Activated B cell treated with CpG ODN at 0.5 μM for 24 hours (primary cell): ENCODE measurements at regions not wholly inside any gene's neighbourhood (a gene's known extent, or its start where the extent isn't known, plus 50 kb on each side); places are given as distances from the start of the nearest gene placed in this dataset.

Experiments used
- ATAC-seq: fragments of 200-7000 bp; cut with Tn5 transposase; one replicate; pipeline ENCODE4 v1.10.0; 2021; ENCODE audit warnings: low read depth, mild to moderate bottlenecking, moderate library complexity
- CTCF ChIA-PET: fragments of 350-600 bp; sonication (Branson Sonifier 250); formaldehyde crosslinking; loops from one replicate; lab custom pipeline; 2021; ENCODE audit warnings: antibody characterized with exemption; lab: Charles Lee
- POLR2A ChIA-PET: fragments of 350-600 bp; sonication (Branson Sonifier 250); formaldehyde crosslinking; loops from one replicate; lab custom pipeline; 2021; ENCODE audit warnings: antibody characterized with exemption; lab: Charles Lee
- DNase-seq: peaks from one replicate; pipeline ENCODE4 v3.0.0; 2022
- H3K27ac Mint-ChIP-seq: one replicate; pipeline ENCODE4 v1.8.0; 2020; ENCODE audit warnings: mixed read lengths
- H3K27me3 Mint-ChIP-seq: one replicate; pipeline ENCODE4 v1.8.0; 2021; ENCODE audit warnings: mixed read lengths
- H3K36me3 Mint-ChIP-seq: one replicate; pipeline ENCODE4 v1.8.0; 2021; ENCODE audit warnings: low read depth, mixed read lengths
- H3K4me1 Mint-ChIP-seq: one replicate; pipeline ENCODE4 v1.8.0; 2021; ENCODE audit warnings: mixed read lengths
- H3K4me3 Mint-ChIP-seq: one replicate; pipeline ENCODE4 v1.8.0; 2020; ENCODE audit warnings: mild to moderate bottlenecking, mixed read lengths
- H3K9me3 Mint-ChIP-seq: one replicate; pipeline ENCODE4 v1.8.0; 2020; ENCODE audit warnings: mixed read lengths
- intact Hi-C: fragments of 100-400 bp; cut with micrococcal nuclease; formaldehyde crosslinking; loops from one replicate; pipeline ENCODE4 v1.15.1; 2024
- TF ChIP-seq, protein P1 (sequence below): fragments of 200-600 bp; IDR thresholded peaks from one replicate; pipeline ENCODE4 v1.8.0; 2022; ENCODE audit warnings: antibody characterized with exemption, mild to moderate bottlenecking

DNA sequence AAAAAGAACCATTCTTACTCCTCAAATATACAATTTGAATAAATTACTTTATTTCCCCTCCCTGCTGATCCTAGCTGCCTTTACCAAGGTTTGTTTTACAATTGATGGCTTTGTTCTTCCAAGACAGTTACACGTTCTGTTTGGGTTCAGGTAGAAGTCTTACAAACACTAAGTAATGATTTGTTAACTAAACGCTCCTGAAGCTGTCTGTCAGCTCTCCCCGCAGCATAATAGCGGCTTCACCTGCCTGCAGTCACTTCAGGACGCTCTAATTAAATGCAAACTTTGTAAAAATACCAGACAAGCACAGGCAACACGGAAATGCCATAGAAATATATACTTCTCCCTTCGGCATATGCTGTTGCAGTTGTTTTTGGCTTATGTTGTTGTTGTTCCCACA is 176.4 kb upstream of the MDFIC2 start:
- ATAC-seq (no peak), DNase-seq (no peak)
- no peak overlapping the region for H3K4me3 Mint-ChIP-seq
- H3K27ac Mint-ChIP-seq = no peak overlapping the region
- H3K4me1 Mint-ChIP-seq = no peaks in the 10 kb centered on the region
- no peaks in the 10 kb centered on the region for H3K9me3 Mint-ChIP-seq
- peaks cover 2% of the 10 kb centered on the region for H3K27me3 Mint-ChIP-seq
- TF ChIP-seq, protein P1, sequence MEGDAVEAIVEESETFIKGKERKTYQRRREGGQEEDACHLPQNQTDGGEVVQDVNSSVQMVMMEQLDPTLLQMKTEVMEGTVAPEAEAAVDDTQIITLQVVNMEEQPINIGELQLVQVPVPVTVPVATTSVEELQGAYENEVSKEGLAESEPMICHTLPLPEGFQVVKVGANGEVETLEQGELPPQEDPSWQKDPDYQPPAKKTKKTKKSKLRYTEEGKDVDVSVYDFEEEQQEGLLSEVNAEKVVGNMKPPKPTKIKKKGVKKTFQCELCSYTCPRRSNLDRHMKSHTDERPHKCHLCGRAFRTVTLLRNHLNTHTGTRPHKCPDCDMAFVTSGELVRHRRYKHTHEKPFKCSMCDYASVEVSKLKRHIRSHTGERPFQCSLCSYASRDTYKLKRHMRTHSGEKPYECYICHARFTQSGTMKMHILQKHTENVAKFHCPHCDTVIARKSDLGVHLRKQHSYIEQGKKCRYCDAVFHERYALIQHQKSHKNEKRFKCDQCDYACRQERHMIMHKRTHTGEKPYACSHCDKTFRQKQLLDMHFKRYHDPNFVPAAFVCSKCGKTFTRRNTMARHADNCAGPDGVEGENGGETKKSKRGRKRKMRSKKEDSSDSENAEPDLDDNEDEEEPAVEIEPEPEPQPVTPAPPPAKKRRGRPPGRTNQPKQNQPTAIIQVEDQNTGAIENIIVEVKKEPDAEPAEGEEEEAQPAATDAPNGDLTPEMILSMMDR = no peak
- ChIA-PET CTCF (no interaction called here), POLR2A (no interaction called here)
- H3K36me3 Mint-ChIP-seq = no peaks in the 10 kb centered on the region
- intact Hi-C loops = no loop called here

DNA sequence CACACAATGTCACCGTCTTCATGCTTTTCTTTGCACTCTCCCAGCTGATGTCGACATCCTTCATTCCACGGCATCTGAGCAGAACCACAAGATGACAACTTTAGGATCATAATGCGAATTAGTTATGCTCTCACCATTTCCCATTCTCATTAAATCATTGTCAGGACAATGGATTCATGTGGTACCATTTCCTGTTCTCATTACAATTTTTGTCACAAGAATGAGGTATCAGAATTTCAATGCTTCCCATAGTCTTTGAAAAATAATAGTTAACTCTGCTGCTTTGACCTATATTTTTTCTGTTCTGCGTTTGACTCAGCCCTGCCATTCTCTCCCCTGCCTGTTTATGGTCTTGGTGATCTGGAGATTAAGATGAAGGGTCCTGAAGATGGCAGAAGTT is 175.7 kb upstream of the MDFIC2 start:
- no peaks in the 10 kb centered on the region for H3K36me3 Mint-ChIP-seq
- no peak overlapping the region for H3K27ac Mint-ChIP-seq
- no peaks in the 10 kb centered on the region for H3K9me3 Mint-ChIP-seq
- TF ChIP-seq, protein P1 = no peak
- CTCF ChIA-PET = no interaction called here
- no peak for DNase-seq
- H3K27me3 Mint-ChIP-seq = peaks cover 2% of the 10 kb centered on the region
- H3K4me3 Mint-ChIP-seq = no peak overlapping the region
- POLR2A ChIA-PET = no interaction called here
- no peak for ATAC-seq
- no peaks in the 10 kb centered on the region for H3K4me1 Mint-ChIP-seq
- intact Hi-C loops = no loop called here

DNA sequence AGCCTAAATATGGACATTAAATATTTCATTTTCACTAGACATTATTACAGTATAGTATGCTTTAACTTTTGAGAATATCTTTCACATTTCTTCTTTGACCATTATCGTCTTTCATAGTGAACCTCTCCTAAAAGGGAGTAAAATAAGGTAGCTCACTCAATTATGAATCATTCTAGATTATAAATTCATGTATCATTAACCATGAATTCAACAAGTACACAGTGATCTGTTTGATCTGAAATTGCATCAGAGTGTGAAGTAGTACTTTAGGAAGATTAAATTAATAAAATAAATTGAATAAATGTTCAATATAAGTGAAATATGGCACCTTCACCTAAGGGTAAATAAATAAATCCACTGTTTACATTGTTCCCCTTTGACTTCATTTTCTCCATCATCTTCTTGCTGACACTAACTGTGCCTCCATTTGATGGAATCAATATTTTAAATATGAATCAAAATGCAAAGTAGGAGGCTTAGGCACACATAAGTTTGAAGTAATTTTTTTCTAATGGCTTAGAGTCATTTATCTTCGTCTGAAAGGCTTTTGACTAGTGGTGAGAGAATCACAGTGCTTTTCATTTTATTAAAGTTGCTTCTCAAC is 174.1 kb upstream of the MDFIC2 start:
- CTCF ChIA-PET = no interaction called here
- H3K27ac Mint-ChIP-seq = no peak overlapping the region
- ATAC-seq (no peak), DNase-seq (no peak)
- no peaks in the 10 kb centered on the region for H3K4me1 Mint-ChIP-seq
- H3K36me3 Mint-ChIP-seq = no peaks in the 10 kb centered on the region
- POLR2A ChIA-PET = no interaction called here
- H3K9me3 Mint-ChIP-seq = no peaks in the 10 kb centered on the region
- H3K4me3 Mint-ChIP-seq = no peak overlapping the region
- TF ChIP-seq, protein P1 = no peak
- intact Hi-C loops = no loop called here
- H3K27me3 Mint-ChIP-seq = no peaks in the 10 kb centered on the region

DNA sequence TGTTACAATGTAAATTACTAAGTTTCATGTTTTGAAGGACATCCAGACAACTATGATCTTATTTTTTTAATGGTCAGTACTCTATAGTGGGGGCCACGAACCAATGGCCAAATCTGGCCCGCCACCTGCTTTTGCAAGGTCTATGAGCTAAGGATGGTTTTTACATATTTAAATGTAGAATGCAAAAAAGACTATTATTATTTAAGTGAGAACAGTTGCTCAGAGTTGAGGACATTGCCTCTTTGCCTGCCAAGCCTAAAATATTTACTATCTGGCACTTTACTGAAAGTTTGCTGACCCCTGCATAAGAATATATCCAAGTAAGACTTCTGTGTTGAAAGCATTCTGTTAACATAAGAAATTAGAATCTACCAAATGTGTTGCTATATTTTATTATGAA is 163.7 kb upstream of the MDFIC2 start:
- DNase-seq (no peak), ATAC-seq (no peak)
- Mint-ChIP-seq H3K4me3 (no peak overlapping the region), H3K4me1 (no peaks in the 10 kb centered on the region), H3K36me3 (no peaks in the 10 kb centered on the region), H3K9me3 (peaks cover 4% of the 10 kb centered on the region), H3K27me3 (peaks cover 3% of the 10 kb centered on the region), H3K27ac (no peak overlapping the region)
- ChIA-PET CTCF (no interaction called here), POLR2A (no interaction called here)
- TF ChIP-seq, protein P1 = no peak
- intact Hi-C loops = no loop called here

DNA sequence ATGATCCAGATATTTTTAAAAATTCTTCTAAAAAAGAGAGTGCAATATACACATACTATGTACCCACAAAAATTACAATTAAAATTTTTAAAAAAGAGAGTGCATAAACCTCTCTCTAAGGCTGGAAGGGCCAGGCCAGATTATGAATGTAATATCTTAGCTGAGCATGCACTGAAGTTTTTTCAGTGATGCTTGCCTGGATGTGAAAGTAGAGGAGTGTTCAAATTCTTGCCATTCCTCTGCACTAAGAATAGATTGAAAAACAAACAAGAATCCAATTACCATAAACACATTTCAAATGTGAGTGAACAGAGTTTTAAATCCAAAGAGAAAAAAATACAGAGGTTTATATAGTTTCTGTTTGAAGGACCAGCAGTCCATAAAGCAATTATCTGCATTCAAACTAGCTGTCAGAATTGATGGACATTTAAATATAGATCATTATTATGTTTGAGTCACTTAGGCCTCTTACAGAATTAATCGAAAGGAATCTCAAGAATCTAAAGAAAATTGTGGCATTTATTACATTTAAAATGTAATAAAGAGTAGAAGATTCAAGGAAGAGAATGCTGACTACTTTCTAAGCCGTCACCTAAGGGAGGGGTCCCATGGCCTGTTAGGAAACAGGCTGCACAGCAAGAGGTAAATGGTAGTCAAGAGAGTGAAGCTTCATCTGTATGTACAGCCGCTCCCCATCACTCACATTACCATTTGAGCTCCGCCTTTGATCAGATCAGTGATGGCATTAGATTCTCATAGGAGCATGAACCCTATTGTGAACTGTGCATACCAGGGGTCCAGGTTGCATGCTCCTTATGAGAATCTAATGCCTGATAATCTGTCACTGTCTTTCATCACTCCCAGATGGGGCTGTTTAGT is 159.3 kb upstream of the MDFIC2 start:
- Mint-ChIP-seq H3K4me1 (no peaks in the 10 kb centered on the region), H3K4me3 (no peak overlapping the region), H3K27ac (no peak overlapping the region), H3K36me3 (no peaks in the 10 kb centered on the region), H3K9me3 (no peaks in the 10 kb centered on the region), H3K27me3 (no peaks in the 10 kb centered on the region)
- POLR2A ChIA-PET = no interaction called here
- DNase-seq (no peak), ATAC-seq (no peak)
- TF ChIP-seq, protein P1 = no peak
- CTCF ChIA-PET = no interaction called here
- intact Hi-C loops = no loop called here
